Ureter (tissue), 1 donor: ENCODE measurements at regions not wholly inside any gene's neighbourhood (a gene's known extent, or its start where the extent isn't known, plus 50 kb on each side); places are given as distances from the start of the nearest gene placed in this dataset.
"Not testable (repeated sequence)": the region's sequence is repeated elsewhere in the genome, so short reads cannot be mapped to it uniquely, and the experiment has no call there.

Source experiments
- DNase-seq: peaks from one replicate; pipeline ENCODE4 v3.0.0-alpha.2; 2020; ENCODE audit warnings: low spot score
- donor health status: DM: yes; HTN: yes; CAD: no.

- not testable (repeated sequence) for DNase-seq
Measured at GRCh38 chr7:110472419-110472818, 618.5 kb upstream of the LRRN3 start.

- DNase-seq, result no peak
Measured at GRCh38 chr7:110480964-110481363, 610.0 kb upstream of the LRRN3 start.

- DNase-seq, result no peak
Measured at GRCh38 chr7:110483553-110483952, 607.4 kb upstream of the LRRN3 start.

GRCh38 chr7:110484356-110484755, 606.6 kb upstream of the LRRN3 start:
- DNase-seq, result no peak

- DNase-seq, result no peak
Measured at GRCh38 chr7:110486549-110486948, 604.4 kb upstream of the LRRN3 start.

GRCh38 chr7:110502888-110503465, 588.0 kb upstream of the LRRN3 start:
- no peak for DNase-seq

GRCh38 chr7:110507369-110507768, 583.6 kb upstream of the LRRN3 start:
- DNase-seq, result no peak

GRCh38 chr7:110507832-110508231, 583.1 kb upstream of the LRRN3 start:
- DNase-seq, result no peak

GRCh38 chr7:110514975-110515551, 575.9 kb upstream of the LRRN3 start:
- DNase-seq, result not testable (repeated sequence)

- DNase-seq, result no peak
Measured at GRCh38 chr7:110519851-110520250, 571.1 kb upstream of the LRRN3 start.

GRCh38 chr7:110521357-110521911, 569.5 kb upstream of the LRRN3 start:
- no peak for DNase-seq

GRCh38 chr7:110522061-110522760, 568.7 kb upstream of the LRRN3 start:
- DNase-seq, result no peak

- DNase-seq, result no peak
Measured at GRCh38 chr7:110522761-110523200, 568.1 kb upstream of the LRRN3 start.

- DNase-seq, result no peak
Measured at GRCh38 chr7:110529175-110529574, 561.8 kb upstream of the LRRN3 start.

- no peak for DNase-seq
Measured at GRCh38 chr7:110531186-110531585, 559.7 kb upstream of the LRRN3 start.

GRCh38 chr7:110534241-110534931, 556.5 kb upstream of the LRRN3 start:
- DNase-seq, result no peak

- DNase-seq, result no peak
Measured at GRCh38 chr7:110539216-110539615, 551.7 kb upstream of the LRRN3 start.

- DNase-seq, result no peak
Measured at GRCh38 chr7:110541962-110542361, 549.0 kb upstream of the LRRN3 start.

GRCh38 chr7:110544194-110544593, 546.7 kb upstream of the LRRN3 start:
- DNase-seq, result no peak

GRCh38 chr7:110548372-110548771, 542.6 kb upstream of the LRRN3 start:
- no peak for DNase-seq

- no peak for DNase-seq
Measured at GRCh38 chr7:110557136-110557535, 533.8 kb upstream of the LRRN3 start.

GRCh38 chr7:110563286-110563685, 527.6 kb upstream of the LRRN3 start:
- not testable (repeated sequence) for DNase-seq
